GM12872 (cell line): ENCODE measurements at regions not wholly inside any gene's neighbourhood (a gene's known extent, or its start where the extent isn't known, plus 50 kb on each side); places are given as distances from the start of the nearest gene placed in this dataset.
A peak's percentile ranks its signal among the peaks of the same experiment; 100 is the strongest.

Experiments used
- TF ChIP-seq, protein P1 (sequence below): IDR thresholded peaks from 3 replicates; pipeline ENCODE4 v1.5.1; 2011; ENCODE audit warnings: low read depth, mild to moderate bottlenecking, low read length, moderate library complexity; ENCODE audit not compliant: insufficient read depth

DNA sequence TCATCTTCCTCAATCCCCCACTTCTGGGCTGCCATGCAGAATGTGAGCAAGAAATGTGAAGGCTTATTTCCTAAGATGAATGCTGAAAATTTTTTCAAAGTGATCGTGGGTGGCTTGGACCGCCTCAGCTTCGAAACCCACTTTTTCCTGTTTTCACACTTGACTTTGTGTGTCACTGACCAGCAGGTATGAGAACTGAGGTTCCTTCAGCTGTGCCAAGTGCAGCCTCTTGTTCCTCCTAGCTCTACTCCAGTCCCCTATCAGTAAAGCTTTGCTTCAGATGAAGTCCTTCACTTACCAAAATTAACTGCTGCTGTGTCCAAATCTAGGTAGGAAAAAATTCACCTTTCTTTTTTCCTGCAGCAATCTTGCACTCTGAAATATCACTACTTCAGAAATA lies 382.6 kb downstream of the DTWD2 start:
- TF ChIP-seq, protein P1, sequence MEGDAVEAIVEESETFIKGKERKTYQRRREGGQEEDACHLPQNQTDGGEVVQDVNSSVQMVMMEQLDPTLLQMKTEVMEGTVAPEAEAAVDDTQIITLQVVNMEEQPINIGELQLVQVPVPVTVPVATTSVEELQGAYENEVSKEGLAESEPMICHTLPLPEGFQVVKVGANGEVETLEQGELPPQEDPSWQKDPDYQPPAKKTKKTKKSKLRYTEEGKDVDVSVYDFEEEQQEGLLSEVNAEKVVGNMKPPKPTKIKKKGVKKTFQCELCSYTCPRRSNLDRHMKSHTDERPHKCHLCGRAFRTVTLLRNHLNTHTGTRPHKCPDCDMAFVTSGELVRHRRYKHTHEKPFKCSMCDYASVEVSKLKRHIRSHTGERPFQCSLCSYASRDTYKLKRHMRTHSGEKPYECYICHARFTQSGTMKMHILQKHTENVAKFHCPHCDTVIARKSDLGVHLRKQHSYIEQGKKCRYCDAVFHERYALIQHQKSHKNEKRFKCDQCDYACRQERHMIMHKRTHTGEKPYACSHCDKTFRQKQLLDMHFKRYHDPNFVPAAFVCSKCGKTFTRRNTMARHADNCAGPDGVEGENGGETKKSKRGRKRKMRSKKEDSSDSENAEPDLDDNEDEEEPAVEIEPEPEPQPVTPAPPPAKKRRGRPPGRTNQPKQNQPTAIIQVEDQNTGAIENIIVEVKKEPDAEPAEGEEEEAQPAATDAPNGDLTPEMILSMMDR, result no peak

DNA sequence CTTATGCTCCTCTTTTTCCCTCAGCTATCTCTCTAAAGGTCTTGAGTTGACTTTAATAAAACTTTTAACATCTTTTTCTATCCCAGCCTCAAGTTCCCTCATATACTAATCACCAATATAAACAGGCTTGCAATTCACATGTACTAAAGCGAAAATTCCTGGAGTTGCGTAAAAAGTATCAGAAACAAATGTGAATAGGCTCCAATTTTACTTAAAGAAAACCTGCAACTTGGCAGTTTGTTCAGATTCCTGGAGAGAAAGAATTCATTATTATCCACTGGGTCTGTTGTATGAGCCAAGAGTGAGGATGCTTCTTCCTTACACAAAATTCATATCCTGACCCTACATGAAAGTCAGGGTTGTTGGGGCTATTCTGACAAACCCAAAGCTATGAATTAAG lies 384.2 kb downstream of the DTWD2 start:
- TF ChIP-seq, protein P1, result no peak

DNA sequence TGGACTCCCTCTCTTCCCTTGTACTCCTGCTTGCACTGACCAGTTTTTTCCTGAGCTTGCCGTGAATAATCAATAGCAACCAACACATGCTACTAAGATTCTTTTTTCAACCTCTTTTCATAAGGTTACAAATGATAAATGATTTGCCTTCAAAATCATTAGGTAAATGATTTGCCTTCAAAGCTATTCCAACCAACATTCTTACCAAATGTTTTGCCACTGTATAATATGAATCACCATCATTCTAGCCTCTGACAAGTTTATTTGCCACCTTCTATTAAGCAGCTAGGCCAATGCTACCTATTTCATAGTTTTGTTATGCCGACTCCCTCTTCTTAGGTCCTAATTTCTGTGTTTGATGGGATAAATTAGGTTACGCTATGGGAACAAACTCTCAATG lies 385.1 kb downstream of the DTWD2 start:
- TF ChIP-seq, protein P1, result no peak

DNA sequence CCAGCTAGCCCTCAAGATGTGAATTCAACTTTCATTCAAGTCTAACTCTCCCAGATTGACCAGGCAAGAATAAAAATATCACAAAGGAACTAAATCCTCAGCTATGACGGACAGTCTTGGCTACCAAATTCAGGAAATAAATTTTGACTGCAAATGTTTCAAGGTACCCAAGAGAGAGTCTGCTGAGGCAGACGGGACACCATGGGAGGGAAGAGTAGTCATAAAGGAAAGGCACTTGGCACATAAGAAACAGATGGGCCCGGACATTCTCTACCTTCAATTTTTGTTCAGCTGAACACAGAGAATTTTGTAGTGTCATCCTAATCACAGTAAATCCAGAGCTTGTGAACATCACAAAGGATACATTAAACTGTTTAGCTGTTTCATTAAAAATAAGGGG lies 390.0 kb downstream of the DTWD2 start:
- TF ChIP-seq, protein P1, result no peak

DNA sequence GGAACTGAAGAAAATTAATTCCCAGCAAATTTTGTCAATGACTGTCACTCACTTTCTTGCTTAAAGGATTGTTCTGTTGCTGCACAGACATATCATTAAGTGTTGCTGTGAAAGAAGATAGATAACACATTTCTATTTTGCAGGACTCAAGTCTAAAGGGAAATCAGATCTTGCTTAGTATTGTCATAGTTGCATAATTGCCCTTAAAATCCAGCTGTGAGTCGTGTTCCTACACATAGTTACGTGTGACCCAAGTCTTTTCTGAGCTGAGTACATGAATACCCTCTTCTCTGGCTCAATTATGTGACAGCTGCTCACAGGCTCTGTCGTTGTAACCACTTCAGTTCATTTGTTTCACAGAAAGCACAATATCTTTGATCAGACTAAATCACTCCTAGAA lies 390.8 kb downstream of the DTWD2 start:
- TF ChIP-seq, protein P1, result no peak

DNA sequence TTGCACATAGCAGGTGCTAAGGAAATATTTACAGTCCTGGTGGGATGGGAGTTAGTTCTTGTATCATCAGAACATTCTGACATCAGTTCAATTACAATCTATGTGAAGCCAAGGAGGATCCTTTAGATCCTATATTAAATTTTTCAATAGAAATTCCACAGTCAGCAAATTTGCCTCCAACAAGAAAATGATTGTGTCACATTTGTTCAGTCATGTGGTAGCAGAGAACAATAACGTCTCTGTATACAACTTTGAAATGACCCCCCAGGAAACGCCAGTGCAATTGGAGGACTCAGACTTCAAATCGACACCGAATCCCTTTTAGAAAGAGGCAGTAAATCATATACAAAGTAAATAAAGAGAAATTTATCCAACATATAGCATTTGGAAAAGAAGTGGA lies 392.1 kb downstream of the DTWD2 start:
- TF ChIP-seq, protein P1, result no peak

DNA sequence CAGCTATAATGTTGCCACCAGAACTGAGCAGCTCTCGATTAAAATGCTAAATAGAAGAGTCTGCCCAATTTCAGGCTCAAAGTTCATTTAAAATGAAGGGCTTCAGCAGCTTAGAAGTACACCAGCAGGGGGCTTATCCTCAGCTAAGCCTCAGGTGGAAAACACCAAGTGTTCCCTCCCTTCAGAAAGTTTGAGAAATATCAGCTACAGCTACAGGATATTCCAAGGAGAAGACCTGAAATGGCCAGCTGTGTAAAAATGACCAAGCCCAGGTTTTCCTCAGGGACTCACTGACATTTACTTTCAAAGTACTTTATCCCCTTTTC lies 395.4 kb downstream of the DTWD2 start:
- TF ChIP-seq, protein P1, result peak; percentile 52; the same call in 2 of the 3 replicates
